GM12873 (cell line): ENCODE measurements at regions not wholly inside any gene's neighbourhood (a gene's known extent, or its start where the extent isn't known, plus 50 kb on each side); places are given as distances from the start of the nearest gene placed in this dataset.

ENCODE experiments used
- TF ChIP-seq, protein P1 (sequence below): IDR thresholded peaks from 2 replicates; pipeline ENCODE4 v1.5.1; 2012; ENCODE audit warnings: low read depth, mild to moderate bottlenecking, moderate library complexity, low read length, control low read depth; ENCODE audit not compliant: insufficient read depth; ENCODE audit errors: missing control alignments

DNA sequence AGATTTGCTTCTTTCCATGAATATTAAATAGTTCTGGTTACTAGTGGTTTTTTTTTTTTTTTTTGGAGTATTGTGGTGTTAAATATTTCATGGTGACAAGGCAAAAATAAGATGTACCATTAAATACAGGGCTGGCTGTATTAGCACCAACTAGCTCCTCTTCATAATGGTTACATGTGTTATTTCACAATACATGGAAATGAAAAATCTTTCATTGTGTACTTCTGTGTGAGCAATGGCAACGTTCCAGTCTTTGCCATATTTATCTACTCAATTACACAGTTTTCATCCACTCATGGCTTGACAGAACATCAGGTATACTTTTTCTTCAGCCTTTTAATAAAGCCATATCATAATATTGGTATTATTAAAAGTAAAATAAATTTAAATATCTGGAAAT is 394.7 kb upstream of the GRM3 start:
- TF ChIP-seq, protein P1, sequence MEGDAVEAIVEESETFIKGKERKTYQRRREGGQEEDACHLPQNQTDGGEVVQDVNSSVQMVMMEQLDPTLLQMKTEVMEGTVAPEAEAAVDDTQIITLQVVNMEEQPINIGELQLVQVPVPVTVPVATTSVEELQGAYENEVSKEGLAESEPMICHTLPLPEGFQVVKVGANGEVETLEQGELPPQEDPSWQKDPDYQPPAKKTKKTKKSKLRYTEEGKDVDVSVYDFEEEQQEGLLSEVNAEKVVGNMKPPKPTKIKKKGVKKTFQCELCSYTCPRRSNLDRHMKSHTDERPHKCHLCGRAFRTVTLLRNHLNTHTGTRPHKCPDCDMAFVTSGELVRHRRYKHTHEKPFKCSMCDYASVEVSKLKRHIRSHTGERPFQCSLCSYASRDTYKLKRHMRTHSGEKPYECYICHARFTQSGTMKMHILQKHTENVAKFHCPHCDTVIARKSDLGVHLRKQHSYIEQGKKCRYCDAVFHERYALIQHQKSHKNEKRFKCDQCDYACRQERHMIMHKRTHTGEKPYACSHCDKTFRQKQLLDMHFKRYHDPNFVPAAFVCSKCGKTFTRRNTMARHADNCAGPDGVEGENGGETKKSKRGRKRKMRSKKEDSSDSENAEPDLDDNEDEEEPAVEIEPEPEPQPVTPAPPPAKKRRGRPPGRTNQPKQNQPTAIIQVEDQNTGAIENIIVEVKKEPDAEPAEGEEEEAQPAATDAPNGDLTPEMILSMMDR = no peak

DNA sequence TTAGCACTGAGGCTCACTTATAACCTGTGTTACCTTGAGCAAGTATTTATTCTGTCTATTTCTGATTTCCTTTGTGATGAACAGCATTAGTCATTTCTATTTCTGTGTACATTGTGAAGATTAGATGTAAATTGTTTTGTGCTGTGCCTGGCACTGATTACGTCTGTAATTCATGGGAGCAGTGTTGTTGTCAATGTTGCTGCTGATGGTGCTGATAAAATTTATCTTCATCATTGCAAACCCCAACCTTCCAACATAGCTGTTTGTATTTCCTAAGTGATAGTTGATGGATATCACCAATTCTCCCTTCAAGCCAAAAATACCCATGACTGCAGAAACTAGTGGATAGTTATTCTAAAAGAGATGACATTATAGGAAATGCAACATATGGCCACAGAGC is 400.5 kb upstream of the GRM3 start:
- TF ChIP-seq, protein P1 = no peak

DNA sequence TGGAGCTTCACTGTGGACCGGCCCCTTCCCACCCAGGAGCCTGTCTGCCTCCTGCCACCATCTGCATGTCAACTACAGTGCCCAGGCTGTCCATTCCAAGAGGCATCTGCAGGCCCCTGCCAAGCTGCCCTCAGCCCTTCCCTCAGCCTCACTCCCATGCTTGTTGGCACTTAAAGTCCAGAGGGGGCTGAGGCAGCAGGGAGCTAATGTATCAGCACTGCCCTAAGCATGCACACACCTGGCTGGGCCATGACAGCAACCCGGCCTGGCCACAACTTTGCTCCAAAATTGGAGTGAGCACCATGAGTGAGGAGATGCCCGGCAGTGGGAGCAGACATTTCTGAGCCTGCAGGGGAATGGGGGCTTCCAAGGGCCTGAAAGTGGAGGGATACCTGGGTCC is 417.5 kb upstream of the GRM3 start:
- TF ChIP-seq, protein P1 = no peak

DNA sequence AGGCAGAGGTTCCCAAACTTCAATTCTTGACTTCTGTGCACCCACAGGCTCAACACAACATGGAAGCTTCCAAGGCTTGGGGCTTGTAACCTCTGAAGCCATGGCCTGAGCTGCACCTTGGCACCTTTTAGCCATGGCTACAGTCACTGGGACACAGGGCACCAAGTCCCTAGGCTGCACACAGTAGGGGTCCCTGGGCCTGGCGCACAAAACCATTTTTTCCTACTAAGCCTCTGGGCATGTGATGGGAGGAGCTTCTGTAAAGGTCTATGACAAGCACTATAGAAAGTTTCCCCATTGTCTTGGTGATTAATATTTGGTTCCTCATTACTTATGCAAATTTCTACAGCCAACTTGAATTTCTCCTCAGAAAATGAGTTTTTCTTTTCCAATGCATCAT is 420.9 kb upstream of the GRM3 start:
- TF ChIP-seq, protein P1 = no peak

DNA sequence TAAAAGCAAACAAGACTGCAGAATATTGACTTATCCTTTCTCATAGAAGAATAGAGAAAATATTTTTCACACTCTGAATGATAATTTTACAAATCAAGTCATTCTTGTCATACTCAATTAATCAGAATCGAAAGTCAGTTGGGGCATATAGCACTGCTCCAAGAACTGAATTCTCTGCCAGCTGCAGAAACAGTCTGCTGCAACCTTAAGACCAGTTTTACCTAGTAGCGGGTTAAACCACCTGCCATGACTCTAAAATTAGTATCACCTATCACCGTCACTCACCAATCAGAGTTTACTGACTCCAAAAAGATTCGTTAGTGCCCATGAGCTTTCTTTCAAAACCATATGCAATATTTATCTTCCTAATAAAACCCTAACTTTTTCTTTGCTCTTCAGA is 429.0 kb upstream of the GRM3 start:
- TF ChIP-seq, protein P1 = no peak

DNA sequence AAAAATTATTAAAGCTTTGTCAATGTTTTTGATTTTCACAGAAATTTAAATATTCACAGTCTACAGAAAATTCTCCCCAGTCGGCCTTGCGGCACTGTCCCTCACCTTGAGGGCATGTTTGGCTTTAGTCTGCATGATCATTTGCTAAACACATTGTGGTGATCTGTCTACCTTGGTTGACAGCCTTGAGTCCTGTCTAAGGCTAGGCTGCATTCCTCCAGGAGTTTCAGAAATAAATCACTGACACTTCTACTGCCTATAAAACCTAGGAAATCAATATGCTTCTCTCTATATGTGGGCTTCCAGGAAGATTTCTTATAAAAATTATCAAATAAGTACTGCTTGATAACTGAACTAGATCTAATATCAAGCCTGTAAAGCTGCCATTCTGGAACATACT is 430.7 kb upstream of the GRM3 start:
- TF ChIP-seq, protein P1 = no peak

DNA sequence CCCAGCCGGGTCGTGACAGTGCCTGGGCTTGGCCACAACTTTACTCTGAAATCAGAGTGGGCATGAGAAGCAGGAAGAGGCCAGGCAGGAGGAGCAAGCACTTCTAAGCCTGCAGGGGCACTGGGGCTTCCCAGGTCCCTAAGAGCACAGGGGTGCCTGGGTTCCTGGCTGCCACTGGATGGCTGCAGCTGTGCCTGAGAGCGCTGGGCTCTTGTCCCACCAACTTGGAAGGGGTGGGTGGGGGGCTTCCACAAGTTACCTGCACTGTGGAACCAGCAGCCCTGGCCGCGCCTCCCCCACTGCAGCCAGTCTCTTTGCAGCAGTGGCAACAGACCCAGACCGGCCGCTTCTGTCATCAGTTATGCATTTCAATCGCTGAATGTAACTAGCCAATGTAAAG is 434.7 kb upstream of the GRM3 start:
- TF ChIP-seq, protein P1 = no peak
